HG03521 (cell line): ENCODE measurements at regions not wholly inside any gene's neighbourhood (a gene's known extent, or its start where the extent isn't known, plus 50 kb on each side); places are given as distances from the start of the nearest gene placed in this dataset.

Experiments
- ATAC-seq: cut with Tn5 transposase; IDR thresholded peaks from one replicate; pipeline ENCODE4 v1.9.1; 2021; ENCODE audit warnings: mild to moderate bottlenecking, moderate library complexity; ENCODE audit not compliant: unreplicated experiment

DNA sequence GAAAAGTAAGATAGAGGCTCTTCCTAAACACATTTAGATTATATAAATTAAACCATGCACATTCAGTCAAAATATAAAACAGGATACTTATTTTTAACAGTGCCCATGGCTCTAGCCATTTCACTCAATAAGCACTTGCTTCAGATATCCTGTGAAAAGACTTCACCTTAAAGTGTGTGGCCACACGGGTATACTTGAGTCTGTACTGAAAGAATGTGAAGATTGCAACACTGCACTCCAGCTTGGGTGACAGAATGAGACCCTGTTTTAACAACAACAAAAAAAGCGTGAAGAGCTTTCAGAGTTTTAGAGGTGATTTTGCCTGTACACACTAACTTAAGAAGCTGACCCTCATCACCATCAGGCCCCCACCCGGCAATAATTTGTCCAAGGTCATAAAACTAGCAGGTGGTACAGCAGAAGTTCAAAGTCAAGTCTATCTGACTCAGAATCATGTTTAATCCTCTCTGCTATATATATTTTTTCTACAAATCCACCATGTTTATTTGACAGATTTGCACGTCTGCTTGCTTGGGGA is 203.5 kb upstream of the GUCY1A2 start:
- no peak for ATAC-seq

GRCh38 chr11:107218123-107219013 is 200.1 kb upstream of the GUCY1A2 start:
- ATAC-seq, result no peak

DNA sequence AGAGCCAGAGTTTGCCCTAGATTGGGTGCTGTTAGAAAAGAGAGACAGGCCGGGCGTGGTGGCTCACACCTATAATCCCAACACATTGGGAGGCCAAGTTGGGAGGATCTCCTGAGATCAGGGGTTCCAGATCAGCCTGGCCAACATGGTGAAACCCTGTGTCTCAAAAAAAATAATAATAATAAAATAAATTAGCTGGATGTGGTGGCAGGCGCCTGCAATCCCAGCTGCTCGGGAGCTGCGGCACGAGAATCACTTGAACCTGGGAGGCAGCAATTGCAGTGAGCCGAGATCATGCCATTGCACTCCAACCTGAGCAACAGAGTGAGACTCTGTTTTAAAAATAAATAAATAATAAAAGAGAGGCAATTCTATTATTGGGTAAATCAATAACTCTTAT is 199.2 kb upstream of the GUCY1A2 start:
- no peak for ATAC-seq

GRCh38 chr11:107215010-107215409 is 196.7 kb upstream of the GUCY1A2 start:
- no peak for ATAC-seq

GRCh38 chr11:107203656-107204055 is 185.4 kb upstream of the GUCY1A2 start:
- ATAC-seq, result no peak

DNA sequence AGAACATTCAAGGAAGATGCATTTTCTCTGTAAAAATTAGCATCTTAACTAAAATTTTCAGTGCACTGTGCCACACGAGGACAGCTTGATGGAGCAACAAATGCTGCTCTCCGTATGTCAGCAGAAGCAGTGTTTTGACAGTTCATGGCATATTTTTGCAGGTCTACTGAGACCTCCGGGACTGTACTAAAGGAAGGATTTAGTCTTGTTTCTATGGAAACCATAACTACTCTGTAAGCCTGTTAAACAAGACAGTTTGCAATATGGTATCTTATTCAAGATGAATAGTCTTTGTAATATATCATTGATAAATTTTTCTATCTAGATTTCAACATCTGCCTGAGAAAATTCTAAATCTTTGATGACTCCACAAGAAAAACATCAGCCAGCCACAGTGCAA is 184.0 kb upstream of the GUCY1A2 start:
- no peak for ATAC-seq

DNA sequence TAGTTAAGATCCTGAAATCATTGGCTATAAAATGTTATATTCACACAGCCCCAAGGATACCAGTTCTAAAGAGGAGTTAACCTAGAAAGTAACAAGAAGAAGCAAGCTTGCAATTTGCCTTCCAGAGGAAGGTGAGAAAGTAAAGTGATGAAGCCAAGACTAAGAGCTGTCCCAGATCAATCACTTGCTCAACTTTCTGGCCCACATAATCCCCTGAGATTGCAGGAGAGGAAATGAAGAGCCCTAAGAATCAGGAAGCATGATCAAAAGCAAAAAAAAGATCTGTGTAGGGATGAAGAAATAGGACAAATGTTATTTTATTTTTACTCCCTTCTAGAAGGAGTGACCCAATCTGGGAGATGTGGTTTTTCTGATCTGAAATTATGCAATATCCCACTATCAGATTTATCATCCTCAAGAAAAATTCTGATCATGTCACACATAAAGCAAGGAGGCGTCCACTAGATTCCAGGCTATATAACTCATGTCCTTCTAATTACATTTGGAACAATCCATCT is 180.3 kb upstream of the GUCY1A2 start:
- ATAC-seq, result no peak

GRCh38 chr11:107197932-107198331 is 179.7 kb upstream of the GUCY1A2 start:
- ATAC-seq, result no peak

- no peak for ATAC-seq
Observed at GRCh38 chr11:107196732-107197131, 178.5 kb upstream of the GUCY1A2 start.

DNA sequence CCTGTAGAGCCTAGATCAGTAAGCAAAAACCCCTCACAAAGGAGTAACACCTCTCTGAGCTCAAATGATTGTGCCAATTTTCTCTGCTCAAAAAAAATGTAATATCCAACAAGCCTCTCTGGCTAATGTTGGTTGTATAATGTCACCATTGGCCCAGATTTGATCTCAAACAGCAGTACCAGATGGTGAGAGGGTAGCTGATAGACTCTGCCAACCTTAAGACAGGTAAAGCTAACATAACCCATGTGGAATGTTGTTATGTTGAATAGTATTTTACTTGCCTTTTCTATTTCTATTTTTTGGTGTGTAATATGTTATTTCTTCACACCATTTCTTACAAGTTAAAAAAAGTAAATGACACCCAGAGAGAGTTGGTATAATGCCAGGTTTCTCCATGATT is 166.7 kb upstream of the GUCY1A2 start:
- ATAC-seq, result no peak

GRCh38 chr11:107183953-107184352 is 165.7 kb upstream of the GUCY1A2 start:
- ATAC-seq, result no peak

GRCh38 chr11:107182978-107183377 is 164.7 kb upstream of the GUCY1A2 start:
- no peak for ATAC-seq

GRCh38 chr11:107180236-107180635 is 162.0 kb upstream of the GUCY1A2 start:
- no peak for ATAC-seq

DNA sequence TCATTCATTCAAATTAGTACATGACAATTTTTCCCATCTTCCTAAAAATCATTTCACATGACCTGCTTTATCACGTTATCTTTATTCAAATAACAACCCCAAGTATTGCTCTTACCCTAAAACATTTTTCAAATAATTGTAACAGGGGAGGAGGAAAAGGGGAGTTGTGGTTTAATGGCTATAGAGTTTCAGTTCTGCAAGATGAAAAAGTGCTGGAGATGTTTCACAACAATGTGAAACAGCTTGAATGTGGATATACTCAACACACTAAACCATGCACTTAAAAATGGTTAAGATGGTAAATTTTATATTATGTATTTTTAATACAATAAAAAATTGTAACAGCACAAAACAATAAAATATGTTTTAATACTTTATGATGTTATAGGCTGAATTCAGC is 161.6 kb upstream of the GUCY1A2 start:
- no peak for ATAC-seq

DNA sequence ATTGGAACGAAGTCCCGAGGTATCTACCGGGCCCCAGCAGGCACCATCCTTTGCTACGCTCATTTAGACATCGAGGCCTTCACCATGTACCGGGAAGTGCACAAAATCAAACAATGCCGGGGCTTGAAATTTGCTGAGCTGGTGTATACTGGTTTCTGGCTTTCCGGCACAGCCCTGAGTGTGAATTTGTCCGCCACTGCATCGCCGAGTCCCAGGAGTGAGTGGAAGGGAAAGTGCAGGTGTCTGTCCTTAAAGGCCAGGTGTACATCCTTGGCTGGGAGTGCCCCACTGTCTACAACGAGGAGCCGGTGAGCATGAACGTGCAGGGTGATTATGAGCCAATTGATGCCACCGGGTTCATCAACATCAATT is 158.8 kb upstream of the GUCY1A2 start:
- no peak for ATAC-seq

DNA sequence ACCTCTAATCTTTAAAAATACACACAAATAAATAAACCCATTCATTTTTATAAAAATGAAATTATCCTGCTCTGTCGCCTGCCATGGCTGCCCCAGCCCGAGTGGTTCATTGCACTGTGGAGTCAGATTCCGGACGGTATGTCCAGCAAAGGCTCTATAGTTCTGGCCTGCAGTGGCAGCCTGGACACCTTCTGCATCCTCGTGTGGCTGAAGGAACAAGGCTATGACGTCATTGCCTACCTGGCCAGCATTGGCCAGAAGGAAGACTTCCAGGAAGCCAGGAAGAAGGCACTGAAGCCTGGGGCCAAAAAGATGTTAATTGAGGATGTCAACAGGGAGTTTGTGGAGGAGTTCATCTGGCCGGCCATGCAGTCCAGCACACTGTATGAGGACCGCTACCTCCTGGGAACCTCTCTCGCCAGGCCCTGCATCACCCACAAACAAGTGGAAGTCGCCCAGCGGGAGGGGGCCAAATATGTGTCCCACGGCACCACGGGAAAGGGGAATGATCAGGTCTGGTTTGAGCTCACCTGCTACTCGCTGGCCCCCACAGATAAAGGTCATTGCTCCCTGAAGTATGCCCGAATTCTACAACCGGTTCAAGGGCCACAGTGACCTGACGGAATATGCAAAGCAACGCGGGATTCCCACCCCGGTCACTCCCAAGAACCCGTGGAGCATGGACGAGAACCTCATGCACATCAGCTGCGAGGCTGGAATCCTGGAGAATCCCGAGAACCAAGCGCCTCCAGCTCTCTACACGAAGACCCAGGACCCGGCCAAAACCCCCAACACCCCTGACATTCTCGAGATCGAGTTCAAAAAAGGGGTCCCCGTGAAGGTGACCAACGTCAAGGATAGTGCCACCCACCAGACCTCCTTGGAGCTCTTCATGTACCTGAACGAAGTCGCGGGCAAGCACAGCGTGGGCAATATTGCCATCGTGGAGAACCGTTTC is 158.2 kb upstream of the GUCY1A2 start:
- ATAC-seq, result no peak

DNA sequence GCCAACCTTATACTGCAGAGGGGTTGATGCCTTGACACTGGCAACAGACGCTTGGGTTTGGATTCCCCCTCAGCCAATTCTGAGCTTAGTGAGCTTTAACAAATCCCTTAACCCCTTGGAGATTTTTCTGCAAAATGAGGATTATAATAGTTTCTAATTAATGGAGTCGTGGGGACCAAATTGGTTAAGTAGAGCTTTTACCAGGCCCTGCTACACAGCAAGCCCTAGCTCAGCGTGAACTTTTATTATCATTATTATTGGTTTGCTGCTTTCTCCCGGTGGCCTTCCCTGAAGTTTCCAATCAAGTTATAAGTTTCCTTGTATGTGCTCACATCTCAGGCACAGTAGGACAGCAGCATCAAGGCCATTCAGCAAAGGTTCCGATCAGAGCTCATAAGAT is 156.6 kb upstream of the GUCY1A2 start:
- no peak for ATAC-seq

DNA sequence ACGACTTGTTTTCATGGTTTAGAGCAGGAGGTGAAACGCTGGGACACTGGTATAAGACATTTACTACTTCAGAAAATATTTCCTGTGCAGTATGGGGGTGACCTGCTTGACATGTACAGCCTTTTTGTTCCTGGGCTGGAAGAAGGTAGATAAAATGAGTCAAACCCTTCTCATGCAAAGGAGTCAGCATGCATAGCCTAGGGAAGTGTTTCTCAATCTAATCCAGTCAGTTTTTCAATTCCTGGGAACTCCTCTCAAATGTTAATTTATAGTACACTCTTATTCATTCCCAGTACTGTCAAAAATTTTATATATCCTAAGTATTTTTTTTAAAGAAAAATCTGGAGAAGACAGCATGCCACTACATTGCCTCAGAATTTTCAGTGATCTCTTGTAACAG is 154.7 kb upstream of the GUCY1A2 start:
- ATAC-seq, result no peak

- ATAC-seq, result no peak
Observed at GRCh38 chr11:107157809-107158187, 139.5 kb upstream of the GUCY1A2 start.

DNA sequence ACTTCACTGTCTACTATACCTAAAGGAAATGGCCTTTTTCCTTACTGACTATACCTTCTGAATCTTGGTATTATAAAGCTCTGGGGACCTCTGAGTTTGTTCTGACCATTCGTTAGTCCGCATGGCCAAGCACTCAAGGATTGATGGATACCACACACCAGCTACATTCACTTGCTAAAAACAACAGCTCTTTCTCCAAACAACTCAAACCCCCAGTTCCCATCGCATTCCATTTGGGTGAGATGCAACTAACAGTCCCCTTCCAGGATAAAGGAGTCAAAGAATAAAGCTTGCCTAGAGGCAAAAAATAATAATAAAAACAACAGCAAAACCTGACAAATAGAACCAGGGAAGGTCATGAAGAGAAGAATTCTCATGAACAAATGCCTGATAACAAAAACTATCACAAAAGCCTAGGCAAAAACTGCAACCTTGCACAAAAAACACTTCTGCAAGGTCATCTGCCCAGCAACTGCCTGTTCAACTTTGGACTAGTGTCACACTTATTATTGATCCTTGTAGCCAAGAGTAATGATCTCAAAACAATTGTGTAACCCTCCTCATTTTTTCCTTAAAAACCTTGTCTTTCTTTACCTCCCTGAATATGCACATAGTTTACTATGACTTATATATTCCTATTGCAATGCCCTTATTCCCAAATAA is 139.0 kb upstream of the GUCY1A2 start:
- ATAC-seq, result no peak

DNA sequence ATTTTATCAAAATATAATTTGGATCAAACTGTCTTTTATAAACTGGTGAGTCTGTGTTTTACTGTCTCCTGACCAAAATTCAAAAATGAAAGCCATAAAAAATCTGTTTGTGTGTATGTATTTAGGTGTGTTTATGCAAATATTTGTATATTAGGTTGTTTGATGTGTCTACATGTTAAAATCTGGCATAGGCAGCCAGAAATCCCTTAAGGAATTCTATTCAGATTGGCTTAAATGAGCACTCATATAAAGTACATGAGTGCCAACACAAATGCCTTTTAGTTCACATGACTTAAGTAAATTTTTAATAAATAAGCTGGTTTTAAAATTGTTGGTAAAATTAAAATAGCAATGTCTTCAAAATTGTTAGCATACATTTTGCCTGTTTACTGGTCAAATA is 133.3 kb upstream of the GUCY1A2 start:
- no peak for ATAC-seq
